ENCODE measurements at regions not wholly inside any gene's neighbourhood (a gene's known extent, or its start where the extent isn't known, plus 50 kb on each side); places are given as distances from the start of the nearest gene placed in this dataset.

GRCh38 chr12:61896436-61896835 is 363.8 kb upstream of the USP15 start:
- DNase-seq, result no peak
- intact Hi-C loops (cut with DNase I), result no loop called here

DNA sequence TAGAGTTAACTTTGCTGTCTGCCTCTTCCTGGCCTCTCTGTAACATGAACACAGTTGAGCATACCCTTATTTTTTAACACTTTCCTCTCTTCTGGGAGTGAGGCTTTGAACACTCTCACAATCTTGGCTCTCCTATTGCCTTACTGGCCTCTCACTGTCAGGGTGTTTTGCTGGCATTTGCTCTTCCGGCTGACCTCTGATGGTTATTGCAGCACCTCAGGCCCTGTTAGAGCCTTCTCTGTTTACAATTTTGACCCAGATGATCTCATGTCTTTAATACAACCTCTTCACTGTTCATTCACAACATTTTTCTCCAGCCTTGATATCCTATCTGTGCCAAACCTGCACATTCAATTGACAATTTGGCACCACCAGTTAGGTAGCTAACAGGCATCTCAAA is 357.8 kb upstream of the USP15 start:
- no peak for DNase-seq
- intact Hi-C loops (cut with DNase I), result no loop called here

DNA sequence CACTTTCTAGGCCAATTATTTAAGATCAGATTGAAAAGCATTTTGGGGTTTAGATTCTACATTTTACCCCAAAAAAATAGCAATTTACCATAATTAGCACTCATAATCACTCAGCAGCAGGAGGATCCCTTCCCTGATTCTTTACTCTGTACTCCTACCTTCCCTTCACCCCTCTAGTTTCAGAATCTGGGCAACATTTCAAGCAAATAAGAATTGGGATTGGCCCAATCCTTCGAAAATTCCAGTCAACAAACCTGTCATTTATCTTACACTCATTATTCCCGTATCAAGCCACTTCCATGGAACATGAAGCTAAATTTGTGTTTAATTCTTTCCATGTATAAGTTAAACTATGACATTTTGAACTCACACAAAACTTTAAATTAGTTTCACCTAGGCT is 349.1 kb upstream of the USP15 start:
- no peak for DNase-seq
- intact Hi-C loops (cut with DNase I), result no loop called here

- no peak for DNase-seq
- intact Hi-C loops (cut with DNase I), result no loop called here
These were observed 344.8 kb upstream of the USP15 start for GRCh38 chr12:61915420-61915819.

DNA sequence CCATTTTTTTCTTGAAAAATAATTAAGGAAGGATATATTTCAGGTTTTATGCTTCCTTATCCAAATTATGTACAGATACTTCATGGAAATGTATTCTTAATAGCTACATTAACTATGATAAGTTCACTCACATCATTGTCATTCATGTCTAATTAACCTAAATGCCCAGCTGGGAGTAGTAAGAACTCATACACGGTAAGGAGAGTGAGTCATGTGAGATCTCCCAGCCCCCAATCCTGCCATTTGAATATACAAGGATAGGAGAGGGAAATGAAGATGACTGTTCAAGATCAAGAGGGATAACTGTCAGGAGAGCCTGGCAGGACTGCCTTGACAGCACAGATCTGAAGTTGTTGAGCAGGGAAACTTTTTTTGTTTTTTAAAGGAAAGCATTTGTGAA is 343.4 kb upstream of the USP15 start:
- no peak for DNase-seq
- intact Hi-C loops (cut with DNase I), result no loop called here

- no peak for DNase-seq
- intact Hi-C loops (cut with DNase I), result no loop called here
These were observed 340.5 kb upstream of the USP15 start for GRCh38 chr12:61919686-61920085.

DNA sequence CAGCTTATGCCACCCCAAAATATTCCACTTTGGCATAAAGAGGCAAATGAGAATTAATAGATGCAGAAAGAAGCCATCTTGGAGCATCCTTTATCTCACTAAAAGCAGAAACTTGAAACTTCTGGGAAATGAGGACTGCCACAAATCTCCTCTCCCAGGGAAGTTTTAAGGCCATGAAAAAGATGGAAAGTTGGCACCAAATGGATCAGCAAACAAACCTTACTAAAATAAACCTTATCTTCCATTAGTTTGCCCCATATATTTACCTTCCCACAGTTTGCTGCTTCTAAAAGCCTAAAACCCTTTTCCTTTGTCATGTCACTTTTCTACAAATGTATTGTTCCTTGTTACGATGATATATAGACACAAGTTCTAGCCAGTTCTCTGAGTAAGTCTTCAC is 340.0 kb upstream of the USP15 start:
- no peak for DNase-seq
- intact Hi-C loops (cut with DNase I), result no loop called here

GRCh38 chr12:61923152-61923551 is 337.1 kb upstream of the USP15 start:
- intact Hi-C loops (cut with DNase I), result no loop called here
- no peak for DNase-seq

- DNase-seq, result no peak
- intact Hi-C loops (cut with DNase I), result no loop called here
These were observed 325.6 kb upstream of the USP15 start for GRCh38 chr12:61934564-61934963.

DNA sequence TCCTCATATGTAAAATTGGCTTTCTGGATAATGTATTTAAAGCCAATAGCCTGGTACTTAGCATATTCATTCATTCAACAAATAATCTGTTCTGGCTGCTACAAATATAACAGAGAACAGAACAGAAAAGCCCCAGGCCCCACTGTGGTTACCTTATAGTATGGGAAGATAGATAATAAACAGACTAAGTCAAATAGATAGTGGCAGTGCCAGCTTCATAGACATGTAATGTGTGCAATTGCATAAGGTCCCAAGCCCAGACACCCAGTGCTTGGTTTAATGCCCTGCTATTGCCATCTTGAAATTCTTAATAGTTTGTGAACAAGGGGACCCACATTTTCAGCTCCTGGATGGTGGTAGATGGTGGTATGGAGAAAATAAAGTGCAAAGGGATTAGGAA is 320.2 kb upstream of the USP15 start:
- intact Hi-C loops (cut with DNase I), result no loop called here
- no peak for DNase-seq

GRCh38 chr12:61956545-61956944 is 303.7 kb upstream of the USP15 start:
- intact Hi-C loops (cut with DNase I), result no loop called here
- no peak for DNase-seq

DNA sequence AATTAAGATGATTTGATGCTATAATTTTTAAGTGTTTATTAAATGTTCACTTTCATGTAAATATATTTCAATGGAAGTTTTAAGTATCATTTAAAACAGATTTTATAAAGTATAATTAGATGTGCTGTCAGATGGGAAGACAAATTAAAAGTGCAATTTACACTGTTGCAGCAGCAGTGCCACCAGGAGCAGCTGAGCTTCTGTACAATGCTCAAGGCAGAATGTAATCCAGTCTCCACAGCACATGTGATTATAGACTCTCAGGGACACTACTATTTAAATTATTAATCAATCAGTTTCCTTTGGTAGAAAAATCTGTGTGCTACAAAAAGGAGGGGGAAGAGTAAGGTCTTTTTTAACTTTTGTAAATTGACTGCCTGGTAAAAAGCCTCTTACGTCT is 285.7 kb upstream of the USP15 start:
- no peak for DNase-seq
- intact Hi-C loops (cut with DNase I), result no loop called here

GRCh38 chr12:61985830-61986229 is 274.4 kb upstream of the USP15 start:
- intact Hi-C loops (cut with DNase I), result no loop called here
- no peak for DNase-seq

DNA sequence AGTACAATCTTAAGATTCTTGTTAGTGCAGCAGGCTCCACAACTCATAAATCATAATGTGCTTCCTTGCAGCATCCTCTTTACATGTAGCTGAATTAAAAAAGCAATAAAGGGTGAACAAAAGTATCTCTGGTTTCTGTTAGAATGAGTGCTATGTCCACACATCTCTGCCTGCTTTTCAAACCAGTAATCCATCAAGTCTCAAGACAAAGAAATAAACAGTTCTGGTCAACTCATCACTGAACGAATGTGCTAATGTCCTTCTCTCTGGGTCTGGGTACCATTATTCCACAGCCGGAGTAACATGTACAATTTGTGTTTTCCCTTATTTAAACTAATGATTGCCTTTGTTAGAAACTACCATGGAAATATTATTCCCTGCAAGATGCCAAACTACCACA is 273.0 kb upstream of the USP15 start:
- intact Hi-C loops (cut with DNase I), result no loop called here

GRCh38 chr12:61991661-61992060 is 268.5 kb upstream of the USP15 start:
- no peak for DNase-seq
- intact Hi-C loops (cut with DNase I), result no loop called here

More for the DNA sequence above, 273.0 kb upstream of the USP15 start:
- DNase-seq, result no peak

GRCh38 chr12:61993734-61994345 is 266.4 kb upstream of the USP15 start:
- intact Hi-C loops (cut with DNase I), result no loop called here
- no peak for DNase-seq

DNA sequence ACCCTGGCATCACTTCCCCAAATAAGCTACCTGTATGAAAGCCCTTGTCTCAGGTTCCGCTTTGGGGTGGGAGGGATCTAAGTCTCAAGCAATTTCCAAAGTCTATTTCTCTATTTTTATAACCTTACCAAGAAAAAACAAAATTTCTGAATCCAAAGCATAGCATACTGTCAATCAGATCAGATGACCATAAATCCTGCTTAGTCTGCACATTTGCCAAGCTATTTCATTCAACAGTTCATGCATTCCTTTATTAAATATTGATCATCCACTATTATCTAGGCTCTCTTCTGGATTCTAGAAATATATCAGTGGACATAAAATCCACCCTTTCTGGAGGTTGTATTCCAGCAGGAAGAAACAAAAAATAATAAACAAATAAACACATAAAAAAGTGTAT is 263.5 kb upstream of the USP15 start:
- no peak for DNase-seq
- intact Hi-C loops (cut with DNase I), result no loop called here

- intact Hi-C loops (cut with DNase I), result no loop called here
- no peak for DNase-seq
These were observed 261.4 kb upstream of the USP15 start for GRCh38 chr12:61998791-61999190.

DNA sequence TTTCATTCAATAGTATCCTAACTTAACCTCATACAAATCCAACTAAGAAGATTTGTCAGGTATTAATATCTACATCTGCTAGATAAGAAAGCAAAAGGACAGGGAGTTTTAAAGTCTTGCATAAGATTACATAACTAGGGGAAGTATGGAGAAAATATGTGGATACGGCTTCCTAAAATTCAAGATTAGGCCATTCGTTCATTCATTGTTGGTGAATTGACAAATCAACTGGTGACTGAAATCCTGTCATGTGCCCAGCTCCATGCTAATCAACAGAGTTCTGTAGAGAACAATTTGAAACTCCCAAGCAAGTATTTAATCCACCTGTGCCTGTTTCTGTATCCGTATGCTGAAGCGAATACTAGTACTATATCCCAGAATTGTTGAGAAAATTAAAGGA is 260.9 kb upstream of the USP15 start:
- intact Hi-C loops (cut with DNase I), result no loop called here
- no peak for DNase-seq

DNA sequence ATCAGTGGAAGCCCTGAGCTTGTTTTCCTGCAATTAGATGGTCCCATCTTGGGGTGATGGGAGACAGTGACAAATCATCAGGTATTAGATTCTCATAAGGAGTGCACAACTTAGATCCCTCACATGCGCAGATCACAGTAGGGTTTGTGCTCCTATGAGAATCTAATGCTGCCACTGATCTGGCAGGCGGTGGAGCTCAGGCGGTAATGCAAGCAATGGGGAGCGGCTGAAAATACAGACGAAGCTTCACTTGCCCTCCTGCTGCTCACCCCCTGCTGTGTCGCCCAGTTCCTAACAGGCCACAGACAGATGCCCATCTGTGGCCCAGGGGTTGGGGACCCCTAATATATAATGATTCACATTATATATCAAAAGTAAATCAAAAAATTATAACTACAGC is 258.8 kb upstream of the USP15 start:
- intact Hi-C loops (cut with DNase I), result no loop called here
- DNase-seq, result no peak

DNA sequence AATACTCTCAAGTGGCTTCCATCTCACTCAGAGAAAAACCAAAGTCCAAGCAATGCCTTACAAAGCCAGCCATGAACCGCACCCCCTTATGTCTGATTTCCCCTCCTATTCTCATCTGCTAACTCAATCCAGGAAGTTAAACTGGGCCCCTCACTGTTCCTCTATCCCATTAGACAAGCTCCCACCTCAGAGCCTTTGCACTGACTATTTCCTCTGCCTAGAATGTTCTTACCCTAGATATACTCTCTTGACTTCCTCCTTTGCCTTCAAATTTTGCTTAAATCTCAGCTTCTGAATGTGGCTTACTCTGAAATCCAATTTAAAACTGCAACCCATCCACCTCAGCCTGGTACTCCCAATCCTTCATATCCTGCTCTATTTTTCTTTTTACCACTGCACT is 257.0 kb upstream of the USP15 start:
- intact Hi-C loops (cut with DNase I), result no loop called here
- DNase-seq, result no peak

- intact Hi-C loops (cut with DNase I), result no loop called here
- no peak for DNase-seq
These were observed 256.5 kb upstream of the USP15 start for GRCh38 chr12:62003701-62004100.

GRCh38 chr12:62005615-62006014 is 254.6 kb upstream of the USP15 start:
- no peak for DNase-seq
- intact Hi-C loops (cut with DNase I), result no loop called here
